BJ (cell line): ENCODE measurements at regions not wholly inside any gene's neighbourhood (a gene's known extent, or its start where the extent isn't known, plus 50 kb on each side); places are given as distances from the start of the nearest gene placed in this dataset. TPM values are rescaled to one million over a fixed set of nuclear protein-coding genes. Genes with fewer than 3 reads are reported as not detected.
"Not testable (repeated sequence)": the region's sequence is repeated elsewhere in the genome, so short reads cannot be mapped to it uniquely, and the experiment has no call there.

Source experiments
- CTCF ChIA-PET: fragments of 350-600 bp; formaldehyde crosslinking; extraction: SDS; loops from one replicate; lab custom pipeline; 2021; ENCODE audit warnings: antibody characterized with exemption, inconsistent platforms; lab: Yijun Ruan, JAX
- POLR2A ChIA-PET: fragments of 300-600 bp; sonication (Branson Sonifier 250); formaldehyde crosslinking; extraction: SDS; loops from one replicate; lab custom pipeline; 2021; ENCODE audit warnings: antibody characterized with exemption; lab: Charles Lee
- DNase-seq: peaks from one replicate; pipeline ENCODE4 v3.0.0-alpha.2; 2011; ENCODE audit warnings: low read depth
- H3K27me3 ChIP-seq: 2 replicates; pipeline ENCODE4 v1.6.0; 2011; ENCODE audit warnings: low read length; ENCODE audit not compliant: control insufficient read depth, insufficient read depth
- H3K36me3 ChIP-seq: 2 replicates; pipeline ENCODE4 v1.5.1; 2011; ENCODE audit warnings: low read length; ENCODE audit not compliant: control insufficient read depth, insufficient read depth
- H3K4me3 ChIP-seq: 2 replicates; pipeline ENCODE4 v1.5.1; 2011; ENCODE audit warnings: low read depth, mild to moderate bottlenecking, control low read depth, low read length
- small RNA-seq: library from RNA; depleted of rRNA; stranded (forward); fragments of <200 nt; gene quantifications from one replicate; pipeline ENCODE3, GENCODE V24; 2012; ENCODE audit warnings: low replicate concordance, low read depth; ENCODE audit not compliant: insufficient read length
- TF ChIP-seq, protein P1 (sequence below): IDR thresholded peaks from 2 replicates; pipeline ENCODE4 v1.5.1; 2011; ENCODE audit warnings: low read depth, mild to moderate bottlenecking, control low read depth, inconsistent platforms, low read length, moderate library complexity; ENCODE audit not compliant: insufficient read depth

DNA sequence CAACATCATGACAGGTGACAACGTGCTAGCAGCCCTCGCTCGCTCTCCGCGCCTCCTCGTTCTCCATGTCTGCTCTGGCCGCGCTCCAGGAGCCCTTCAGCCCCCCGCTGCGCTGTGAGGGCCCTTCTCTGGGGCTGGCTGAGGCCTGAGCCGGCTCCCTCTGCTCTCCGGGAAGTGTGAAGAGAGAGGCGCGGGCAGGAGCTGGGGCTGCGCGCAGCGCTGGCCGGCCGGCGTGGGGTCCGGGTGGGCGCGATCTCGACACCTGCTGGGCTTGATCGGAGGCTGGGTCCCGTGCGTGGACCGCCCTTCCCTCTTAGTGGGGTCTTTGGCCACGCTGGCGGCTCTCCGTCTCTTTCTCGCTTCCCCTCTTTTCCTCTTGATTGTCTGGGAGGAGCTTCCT, 195.5 kb downstream of the ANKRD30BL start:
- POLR2A ChIA-PET, result no interaction called here

DNA sequence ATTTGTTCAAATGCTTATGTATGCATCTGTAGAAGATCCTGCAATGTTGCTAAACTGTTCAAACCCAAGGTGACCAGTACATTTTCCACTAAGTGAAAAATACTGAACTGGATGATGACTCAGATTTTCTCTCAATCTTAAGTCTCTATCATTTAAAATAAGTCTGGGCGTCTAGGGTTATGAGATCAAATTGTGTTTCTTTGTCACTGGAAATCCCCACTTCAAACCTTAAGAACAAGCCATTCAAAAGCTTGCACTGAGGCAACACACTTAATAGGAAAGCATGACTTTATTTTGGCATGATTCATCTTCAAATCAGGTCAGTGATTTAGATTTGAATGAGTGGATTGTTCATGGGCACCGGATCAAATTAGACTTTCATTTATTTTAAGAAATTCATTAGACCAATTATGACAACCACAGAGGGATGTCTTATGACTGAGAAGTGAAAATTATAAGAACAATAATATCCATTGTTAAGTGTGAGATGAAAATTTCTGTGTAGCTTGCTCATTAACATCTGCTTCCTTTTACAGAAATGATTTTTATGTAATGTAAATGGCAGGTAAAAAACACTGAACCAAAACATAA, 203.6 kb downstream of the ANKRD30BL start:
- H3K27me3 ChIP-seq, CTCF ChIA-PET, H3K4me3 ChIP-seq, POLR2A ChIA-PET, DNase-seq, H3K36me3 ChIP-seq: not testable (repeated sequence)

More for the DNA sequence above, 195.5 kb downstream of the ANKRD30BL start:
- CTCF ChIA-PET, result no interaction called here
- DNase-seq, result no peak
- no peaks in the 10 kb centered on the region for H3K36me3 ChIP-seq
- TF ChIP-seq, protein P1, sequence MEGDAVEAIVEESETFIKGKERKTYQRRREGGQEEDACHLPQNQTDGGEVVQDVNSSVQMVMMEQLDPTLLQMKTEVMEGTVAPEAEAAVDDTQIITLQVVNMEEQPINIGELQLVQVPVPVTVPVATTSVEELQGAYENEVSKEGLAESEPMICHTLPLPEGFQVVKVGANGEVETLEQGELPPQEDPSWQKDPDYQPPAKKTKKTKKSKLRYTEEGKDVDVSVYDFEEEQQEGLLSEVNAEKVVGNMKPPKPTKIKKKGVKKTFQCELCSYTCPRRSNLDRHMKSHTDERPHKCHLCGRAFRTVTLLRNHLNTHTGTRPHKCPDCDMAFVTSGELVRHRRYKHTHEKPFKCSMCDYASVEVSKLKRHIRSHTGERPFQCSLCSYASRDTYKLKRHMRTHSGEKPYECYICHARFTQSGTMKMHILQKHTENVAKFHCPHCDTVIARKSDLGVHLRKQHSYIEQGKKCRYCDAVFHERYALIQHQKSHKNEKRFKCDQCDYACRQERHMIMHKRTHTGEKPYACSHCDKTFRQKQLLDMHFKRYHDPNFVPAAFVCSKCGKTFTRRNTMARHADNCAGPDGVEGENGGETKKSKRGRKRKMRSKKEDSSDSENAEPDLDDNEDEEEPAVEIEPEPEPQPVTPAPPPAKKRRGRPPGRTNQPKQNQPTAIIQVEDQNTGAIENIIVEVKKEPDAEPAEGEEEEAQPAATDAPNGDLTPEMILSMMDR, result no peak
- no peak overlapping the region for H3K4me3 ChIP-seq
- H3K27me3 ChIP-seq, result no peaks in the 10 kb centered on the region

DNA sequence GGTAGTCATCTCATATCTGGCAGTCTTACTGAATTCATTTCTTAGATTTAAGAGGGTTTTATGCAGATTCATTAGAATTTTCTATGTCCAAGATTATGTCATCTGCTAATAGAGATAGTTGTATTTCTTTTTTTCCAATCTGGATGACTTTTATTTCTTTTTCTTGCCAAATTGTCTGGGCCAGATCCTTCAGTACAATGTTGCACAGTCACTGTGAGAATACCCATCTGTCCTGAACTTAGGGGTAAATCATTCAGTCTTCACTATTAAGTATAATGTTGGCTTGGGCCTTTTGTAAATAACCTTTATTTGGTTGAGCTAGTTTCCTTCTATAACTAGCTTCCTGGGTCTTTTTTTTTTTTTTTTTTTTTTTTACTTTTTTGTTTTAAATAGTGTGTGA, 213.1 kb downstream of the ANKRD30BL start:
- H3K27me3 ChIP-seq, CTCF ChIA-PET, DNase-seq, POLR2A ChIA-PET, H3K4me3 ChIP-seq, H3K36me3 ChIP-seq: not testable (repeated sequence)

DNA sequence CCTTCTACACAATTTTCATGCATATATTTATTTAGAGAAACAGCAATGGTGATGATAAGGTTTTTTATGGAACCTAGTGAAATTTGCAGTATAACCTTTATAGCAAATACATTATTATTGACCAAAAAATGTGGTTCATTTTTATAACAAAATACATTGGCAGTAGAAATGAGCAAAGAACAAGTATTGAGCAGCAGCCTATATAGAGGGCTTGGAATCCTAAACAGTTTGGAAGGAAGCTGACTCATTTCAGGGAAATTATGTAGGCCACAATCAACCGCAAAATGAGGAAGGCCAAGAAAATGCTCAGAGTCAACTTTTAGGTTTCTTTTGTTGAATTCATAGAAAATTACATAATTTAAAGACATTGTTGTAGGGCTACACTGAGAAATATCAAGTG, 238.5 kb downstream of the ANKRD30BL start:
- H3K36me3 ChIP-seq, POLR2A ChIA-PET, CTCF ChIA-PET, H3K4me3 ChIP-seq, DNase-seq, H3K27me3 ChIP-seq: not testable (repeated sequence)

DNA sequence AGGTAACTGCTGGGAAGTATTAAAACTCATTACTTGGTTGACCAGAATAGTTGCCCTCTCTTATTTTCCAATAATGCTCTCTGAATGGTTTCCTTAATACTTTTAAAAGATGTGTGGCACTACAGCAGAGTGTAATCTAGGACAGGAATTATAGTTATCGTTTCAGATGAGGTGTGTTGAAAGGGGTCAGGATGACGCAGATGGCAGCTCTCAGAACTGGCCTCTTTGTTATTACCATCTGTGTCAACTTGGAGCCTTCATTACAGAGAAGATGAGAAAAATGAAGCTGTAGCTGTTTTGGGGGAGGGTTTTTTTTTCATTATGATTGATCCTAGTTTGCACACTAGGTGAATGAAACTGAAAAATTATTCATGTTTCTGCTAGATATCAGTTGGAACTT, 238.9 kb downstream of the ANKRD30BL start:
- CTCF ChIA-PET, DNase-seq, H3K4me3 ChIP-seq, H3K27me3 ChIP-seq, H3K36me3 ChIP-seq, POLR2A ChIA-PET: not testable (repeated sequence)

Small RNA genes in the stretch of these regions (small RNA-seq; reads per million reads assigned to genes)
- gene AC093787.1, result not detected
